ENCODE measurements at regions not wholly inside any gene's neighbourhood (a gene's known extent, or its start where the extent isn't known, plus 50 kb on each side); places are given as distances from the start of the nearest gene placed in this dataset.

DNA sequence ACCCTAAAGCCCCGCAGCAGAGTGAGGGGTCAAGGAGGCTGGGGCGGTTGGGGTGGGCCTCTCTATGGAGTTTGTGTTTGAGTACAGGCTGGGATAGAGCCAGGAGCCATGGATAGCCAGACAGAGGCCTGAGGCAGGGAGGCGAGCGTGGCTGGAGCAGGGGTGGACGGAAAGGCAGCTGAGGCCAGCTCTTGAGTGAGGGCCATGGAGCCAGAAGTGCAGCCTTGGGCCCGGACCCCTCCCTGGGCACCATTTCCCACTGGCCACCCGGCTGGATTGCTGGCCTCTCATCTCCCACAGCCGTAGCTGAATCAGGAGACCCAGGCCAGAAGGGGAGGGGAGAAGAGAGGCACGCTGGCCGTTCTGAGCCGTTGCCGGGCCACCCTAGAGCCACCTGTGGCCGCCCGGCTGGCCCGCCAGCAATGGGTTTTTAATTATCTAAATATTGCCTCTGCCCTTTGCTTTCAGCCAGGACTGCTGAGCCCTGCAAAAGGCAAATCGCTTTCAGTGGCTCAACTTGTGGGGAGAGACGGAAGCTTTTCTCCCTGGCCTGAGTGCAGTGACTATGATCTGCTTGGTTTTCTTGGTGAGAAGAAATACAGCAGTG lies 75.2 kb upstream of the GSE1 start:
- TF ChIP-seq, protein P1, sequence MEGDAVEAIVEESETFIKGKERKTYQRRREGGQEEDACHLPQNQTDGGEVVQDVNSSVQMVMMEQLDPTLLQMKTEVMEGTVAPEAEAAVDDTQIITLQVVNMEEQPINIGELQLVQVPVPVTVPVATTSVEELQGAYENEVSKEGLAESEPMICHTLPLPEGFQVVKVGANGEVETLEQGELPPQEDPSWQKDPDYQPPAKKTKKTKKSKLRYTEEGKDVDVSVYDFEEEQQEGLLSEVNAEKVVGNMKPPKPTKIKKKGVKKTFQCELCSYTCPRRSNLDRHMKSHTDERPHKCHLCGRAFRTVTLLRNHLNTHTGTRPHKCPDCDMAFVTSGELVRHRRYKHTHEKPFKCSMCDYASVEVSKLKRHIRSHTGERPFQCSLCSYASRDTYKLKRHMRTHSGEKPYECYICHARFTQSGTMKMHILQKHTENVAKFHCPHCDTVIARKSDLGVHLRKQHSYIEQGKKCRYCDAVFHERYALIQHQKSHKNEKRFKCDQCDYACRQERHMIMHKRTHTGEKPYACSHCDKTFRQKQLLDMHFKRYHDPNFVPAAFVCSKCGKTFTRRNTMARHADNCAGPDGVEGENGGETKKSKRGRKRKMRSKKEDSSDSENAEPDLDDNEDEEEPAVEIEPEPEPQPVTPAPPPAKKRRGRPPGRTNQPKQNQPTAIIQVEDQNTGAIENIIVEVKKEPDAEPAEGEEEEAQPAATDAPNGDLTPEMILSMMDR (IDR thresholded peaks at IDR 0.05; ENCODE audit: low read depth, low read length, poor library complexity, severe bottlenecking), result no peak
- no peak for TF ChIP-seq EZH2phosphoT487 (IDR thresholded peaks at IDR 0.05; ENCODE audit: borderline replicate concordance, low read length)
